ENCODE measurements at regions not wholly inside any gene's neighbourhood (a gene's known extent, or its start where the extent isn't known, plus 50 kb on each side); places are given as distances from the start of the nearest gene placed in this dataset.

DNA sequence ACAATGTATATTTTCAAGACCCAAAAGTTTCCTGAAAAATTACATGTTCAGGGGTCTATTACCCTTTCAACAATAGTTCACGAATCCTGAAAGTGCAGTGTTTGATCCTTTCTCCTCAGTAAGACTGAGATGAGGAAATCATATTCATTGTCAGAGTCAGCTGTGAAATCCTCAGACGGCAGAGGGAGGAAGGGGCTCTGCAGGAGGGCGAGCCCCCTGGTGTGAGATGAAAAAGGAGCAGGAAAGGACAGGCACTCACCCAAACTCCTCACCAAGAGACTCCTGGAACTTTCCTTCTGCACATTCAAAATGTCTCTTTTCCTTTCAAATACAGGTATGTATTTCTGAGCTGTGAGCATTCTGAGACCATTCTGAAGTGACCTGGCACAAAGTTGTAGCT, 150.3 kb upstream of the HABP2 start:
- no peak for DNase-seq (ENCODE audit: low read depth)
- TF ChIP-seq, protein P1, sequence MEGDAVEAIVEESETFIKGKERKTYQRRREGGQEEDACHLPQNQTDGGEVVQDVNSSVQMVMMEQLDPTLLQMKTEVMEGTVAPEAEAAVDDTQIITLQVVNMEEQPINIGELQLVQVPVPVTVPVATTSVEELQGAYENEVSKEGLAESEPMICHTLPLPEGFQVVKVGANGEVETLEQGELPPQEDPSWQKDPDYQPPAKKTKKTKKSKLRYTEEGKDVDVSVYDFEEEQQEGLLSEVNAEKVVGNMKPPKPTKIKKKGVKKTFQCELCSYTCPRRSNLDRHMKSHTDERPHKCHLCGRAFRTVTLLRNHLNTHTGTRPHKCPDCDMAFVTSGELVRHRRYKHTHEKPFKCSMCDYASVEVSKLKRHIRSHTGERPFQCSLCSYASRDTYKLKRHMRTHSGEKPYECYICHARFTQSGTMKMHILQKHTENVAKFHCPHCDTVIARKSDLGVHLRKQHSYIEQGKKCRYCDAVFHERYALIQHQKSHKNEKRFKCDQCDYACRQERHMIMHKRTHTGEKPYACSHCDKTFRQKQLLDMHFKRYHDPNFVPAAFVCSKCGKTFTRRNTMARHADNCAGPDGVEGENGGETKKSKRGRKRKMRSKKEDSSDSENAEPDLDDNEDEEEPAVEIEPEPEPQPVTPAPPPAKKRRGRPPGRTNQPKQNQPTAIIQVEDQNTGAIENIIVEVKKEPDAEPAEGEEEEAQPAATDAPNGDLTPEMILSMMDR (conservative IDR thresholded peaks at IDR 0.05; ENCODE audit: low read length) = no peak
- no peak overlapping the region for H3K4me3 ChIP-seq (ENCODE audit: low read length)

DNA sequence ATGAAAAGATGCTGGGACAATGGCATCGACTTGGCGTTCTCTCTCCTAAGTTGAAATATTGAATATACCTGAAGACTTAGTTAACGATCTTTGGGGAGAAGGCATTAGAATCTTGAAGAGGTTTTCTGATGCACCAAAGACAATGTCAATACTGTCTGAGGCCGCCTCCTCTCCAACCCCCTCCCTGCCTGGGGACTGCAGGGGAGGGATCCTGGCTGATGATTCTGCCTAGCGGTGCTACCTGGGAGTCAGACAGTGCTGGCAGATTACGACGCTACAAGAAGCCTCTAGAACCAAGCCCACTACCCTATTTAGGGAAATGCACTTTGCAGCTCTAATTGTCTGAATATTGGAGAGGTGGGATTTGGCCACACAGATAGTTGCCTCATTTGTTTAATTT, 145.6 kb upstream of the HABP2 start:
- TF ChIP-seq, protein P1 (conservative IDR thresholded peaks at IDR 0.05; ENCODE audit: low read length) = no peak
- no peak overlapping the region for H3K4me3 ChIP-seq (ENCODE audit: low read length)
- no peak for DNase-seq (ENCODE audit: low read depth)

DNA sequence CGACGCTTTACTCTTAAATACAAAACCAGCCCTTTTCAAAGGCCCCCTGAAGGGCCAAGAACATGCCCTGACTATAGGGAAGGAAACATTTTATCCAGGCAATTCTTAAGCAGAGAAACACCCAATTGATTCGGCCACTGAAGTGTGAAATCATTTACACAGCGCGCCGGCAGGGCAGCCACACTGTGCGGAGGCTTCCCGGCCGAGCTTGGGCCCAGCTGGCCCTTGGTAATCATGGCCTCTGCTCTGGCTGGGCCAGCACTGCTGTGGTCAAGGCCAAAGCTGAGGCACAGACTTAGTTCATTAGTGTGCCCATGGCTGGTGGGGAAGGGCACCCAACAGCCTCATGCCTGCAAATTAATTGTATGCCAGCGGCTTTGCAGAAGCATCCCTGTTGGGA, 143.7 kb upstream of the HABP2 start:
- TF ChIP-seq, protein P1 (conservative IDR thresholded peaks at IDR 0.05; ENCODE audit: low read length) = no peak
- no peak overlapping the region for H3K4me3 ChIP-seq (ENCODE audit: low read length)
- DNase-seq (ENCODE audit: low read depth) = no peak

DNA sequence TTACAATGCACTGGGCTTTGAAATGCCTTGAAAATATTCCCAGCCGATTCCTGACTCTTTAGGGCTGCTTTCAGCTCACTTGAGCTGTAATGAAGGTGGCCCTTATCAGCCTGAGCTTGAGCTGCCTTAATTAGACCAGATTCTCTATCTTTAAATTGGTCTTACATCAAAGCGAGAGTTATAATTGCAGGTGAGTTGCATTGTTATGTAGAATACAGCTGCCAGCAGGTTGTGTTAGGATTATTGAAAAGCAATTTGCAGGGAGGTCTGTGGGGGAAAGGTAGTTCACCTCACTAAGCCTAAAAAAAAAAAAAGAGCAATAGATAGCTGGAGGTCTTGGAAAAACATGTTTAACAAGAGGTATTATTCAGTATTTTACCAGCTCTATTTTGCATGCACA, 142.2 kb upstream of the HABP2 start:
- TF ChIP-seq, protein P1 (conservative IDR thresholded peaks at IDR 0.05; ENCODE audit: low read length) = no peak
- H3K4me3 ChIP-seq (ENCODE audit: low read length) = no peak overlapping the region
- no peak for DNase-seq (ENCODE audit: low read depth)

DNA sequence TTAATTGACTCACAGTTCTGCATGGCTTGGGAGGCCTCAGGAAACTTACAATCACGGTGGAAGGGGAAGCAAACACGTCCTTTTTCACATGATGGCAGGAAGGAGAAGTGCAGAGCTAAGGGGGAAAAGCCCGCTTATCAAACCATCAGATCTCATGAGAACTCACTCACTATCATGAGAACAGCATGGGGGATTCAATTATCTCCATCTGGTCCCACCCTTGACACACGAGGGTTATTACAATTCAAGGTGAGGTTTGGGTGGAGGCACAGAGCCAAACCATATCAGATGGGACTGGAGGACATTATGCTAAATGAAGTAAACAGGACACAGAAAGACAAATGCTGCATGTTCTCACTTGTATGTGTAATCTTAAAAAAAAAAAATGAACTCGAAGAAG, 141.4 kb upstream of the HABP2 start:
- no peak overlapping the region for H3K4me3 ChIP-seq (ENCODE audit: low read length)
- no peak for DNase-seq (ENCODE audit: low read depth)
- TF ChIP-seq, protein P1 (conservative IDR thresholded peaks at IDR 0.05; ENCODE audit: low read length) = no peak

DNA sequence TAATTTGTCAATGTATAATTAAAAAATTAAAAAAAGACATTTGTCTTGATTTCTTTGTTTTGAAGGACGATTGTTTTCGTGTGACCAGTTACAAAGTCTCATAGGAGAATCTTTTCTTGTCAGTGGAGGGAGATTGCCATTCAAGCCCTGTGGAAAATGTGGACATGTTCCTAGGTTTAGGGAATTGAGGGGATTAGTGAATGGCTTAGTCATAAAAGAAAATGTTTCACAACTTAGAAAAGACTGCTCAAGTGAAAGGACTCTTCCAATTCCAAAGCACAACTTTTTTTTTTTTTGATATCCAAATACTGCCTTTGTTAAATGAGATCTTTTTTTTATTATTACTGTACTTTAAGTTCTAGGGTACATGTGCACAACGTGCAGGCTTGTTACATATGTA, 140.7 kb upstream of the HABP2 start:
- TF ChIP-seq, protein P1 (conservative IDR thresholded peaks at IDR 0.05; ENCODE audit: low read length) = no peak
- DNase-seq (ENCODE audit: low read depth) = peak; percentile 53
- no peak overlapping the region for H3K4me3 ChIP-seq (ENCODE audit: low read length)

DNA sequence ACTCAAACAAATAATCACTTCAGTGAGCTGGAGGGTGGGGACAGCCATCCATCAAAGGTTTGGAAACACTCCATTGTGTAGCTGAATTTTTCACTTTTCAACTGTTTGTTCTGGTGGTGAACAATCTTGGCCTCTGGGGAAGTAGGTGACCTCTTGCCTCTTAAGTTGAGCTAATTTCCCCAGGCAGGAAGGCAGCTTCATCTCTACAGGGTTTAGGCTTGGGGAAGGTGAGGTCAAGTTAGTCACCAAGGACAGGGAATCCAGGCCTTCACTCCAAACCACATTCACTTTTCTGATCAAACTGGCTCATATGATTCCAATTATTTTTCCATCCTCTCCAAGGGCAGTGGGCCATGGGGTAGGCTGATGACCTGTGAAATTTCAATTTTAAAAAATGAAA, 138.3 kb upstream of the HABP2 start:
- no peak for DNase-seq (ENCODE audit: low read depth)
- TF ChIP-seq, protein P1 (conservative IDR thresholded peaks at IDR 0.05; ENCODE audit: low read length) = no peak
- H3K4me3 ChIP-seq (ENCODE audit: low read length) = no peak overlapping the region

Measured in AG10803 (cell line).